NCI-H526 (cell line): ENCODE measurements at regions not wholly inside any gene's neighbourhood (a gene's known extent, or its start where the extent isn't known, plus 50 kb on each side); places are given as distances from the start of the nearest gene placed in this dataset.

Source experiments
- DNase-seq, 2 experiments: peaks; one replicate each; lab custom pipeline; 2025; lab: John Stamatoyannopoulos, UW

- DNase-seq: no peak
Observed at GRCh38 chr6:105764315-105764714, 321.8 kb upstream of the PRDM1 start.

DNA sequence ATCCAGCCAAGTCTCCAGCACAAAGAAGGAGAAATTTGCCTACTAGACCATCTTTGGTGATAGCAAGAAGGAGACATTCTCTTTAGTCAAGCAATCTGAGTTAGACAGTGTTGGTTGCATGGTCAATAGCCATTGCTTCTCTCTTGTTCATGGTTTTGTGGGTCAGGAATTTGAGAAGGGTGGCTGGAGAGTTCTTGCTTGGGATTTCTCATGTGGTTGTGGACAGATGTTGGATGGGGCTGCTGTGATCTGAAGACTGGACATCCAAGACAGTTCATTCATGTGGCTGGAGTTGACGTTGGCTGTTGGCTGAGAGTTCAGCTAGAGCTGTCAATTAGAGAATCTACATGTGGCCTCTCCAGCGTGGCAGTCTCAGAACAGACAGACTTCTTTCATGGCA, 322.3 kb upstream of the PRDM1 start:
- no peak for DNase-seq

- no peak for DNase-seq
Observed at GRCh38 chr6:105760746-105761145, 325.4 kb upstream of the PRDM1 start.

DNA sequence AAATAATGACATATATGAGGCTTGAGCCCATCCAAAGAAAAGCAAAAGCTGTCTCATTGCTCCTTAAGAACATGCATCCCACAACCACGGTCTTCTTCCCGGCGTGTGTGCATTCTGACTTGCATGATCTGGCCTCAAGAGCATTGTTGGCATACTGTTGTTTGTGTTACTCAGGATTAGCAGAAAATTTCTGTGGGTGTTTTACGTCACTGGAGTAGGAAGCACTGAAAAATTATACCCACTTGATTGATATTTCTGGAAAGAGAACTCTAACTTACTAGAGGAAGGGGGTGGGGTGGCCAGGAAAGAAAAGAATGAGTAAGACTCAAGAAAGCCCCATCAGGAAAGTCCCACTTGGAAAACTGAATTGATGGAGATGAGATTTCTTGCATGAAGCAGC, 326.2 kb upstream of the PRDM1 start:
- no peak for DNase-seq

- no peak for DNase-seq
Observed at GRCh38 chr6:105759015-105759414, 327.1 kb upstream of the PRDM1 start.

GRCh38 chr6:105757512-105758200, 328.5 kb upstream of the PRDM1 start:
- no peak for DNase-seq

DNA sequence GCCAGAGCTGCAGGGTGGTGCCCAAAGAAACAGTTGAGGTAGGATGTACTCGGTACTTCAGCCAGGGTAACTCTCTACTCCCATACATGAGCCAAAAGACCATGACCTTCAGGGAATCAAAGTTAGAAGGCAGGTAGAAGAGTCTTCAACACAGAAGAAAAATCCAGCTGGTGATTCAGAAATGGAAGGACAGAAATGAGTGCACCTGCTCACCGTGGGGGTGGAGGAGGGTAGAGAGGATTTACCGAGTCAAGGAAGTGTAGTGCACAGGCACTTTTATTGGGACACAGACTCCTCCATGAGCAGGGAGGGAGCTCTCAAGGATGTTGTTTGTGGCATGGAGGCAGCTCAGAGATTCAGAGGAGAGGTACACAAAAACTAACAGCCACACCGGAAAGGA, 330.3 kb upstream of the PRDM1 start:
- no peak for DNase-seq

DNA sequence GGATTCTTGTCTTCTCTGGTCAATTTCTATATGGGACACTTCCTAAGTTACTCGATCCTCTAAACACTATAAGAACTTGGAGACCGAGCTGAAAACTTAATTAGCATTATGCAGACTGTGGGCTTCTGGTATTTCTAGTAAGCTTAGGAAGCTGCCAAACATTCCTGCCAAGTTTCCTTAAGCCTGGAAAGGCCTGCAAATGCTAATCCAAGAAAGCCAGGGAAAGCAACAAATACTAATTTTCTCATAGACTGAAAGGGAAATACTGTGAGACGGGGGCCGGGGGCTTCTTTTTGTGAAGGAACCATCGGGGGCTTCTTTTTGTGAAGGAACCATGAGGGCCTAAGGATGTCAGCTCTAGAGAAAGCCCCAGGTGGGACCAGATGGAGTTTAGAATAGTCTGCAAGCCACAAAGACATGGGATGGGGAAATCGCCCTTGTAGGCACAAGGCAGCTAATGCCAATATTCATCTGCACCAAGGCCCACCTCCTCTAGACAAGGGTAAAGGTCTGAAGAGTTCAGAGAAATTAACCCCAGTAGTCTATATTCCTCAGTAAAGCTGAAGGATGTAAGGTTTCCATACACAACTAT, 332.4 kb upstream of the PRDM1 start:
- DNase-seq: no peak

DNA sequence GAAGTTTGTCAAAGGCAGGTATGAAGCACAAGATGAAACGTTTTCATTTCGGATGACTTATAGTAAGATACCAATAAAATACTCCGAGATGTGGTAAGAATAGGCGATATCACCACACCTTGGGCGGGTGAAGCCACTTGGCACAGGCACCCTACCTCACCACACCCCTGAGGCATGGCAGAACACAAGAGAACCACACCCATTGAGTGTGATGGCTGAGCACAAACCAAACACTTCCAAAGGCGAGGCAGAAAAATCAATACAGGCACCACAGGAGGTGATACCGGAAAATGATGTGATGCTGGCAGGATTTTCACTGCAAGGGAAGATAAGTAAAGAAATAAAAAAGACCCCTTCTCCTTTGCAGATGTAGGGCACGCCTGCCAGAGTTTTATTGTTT, 332.9 kb upstream of the PRDM1 start:
- no peak for DNase-seq

DNA sequence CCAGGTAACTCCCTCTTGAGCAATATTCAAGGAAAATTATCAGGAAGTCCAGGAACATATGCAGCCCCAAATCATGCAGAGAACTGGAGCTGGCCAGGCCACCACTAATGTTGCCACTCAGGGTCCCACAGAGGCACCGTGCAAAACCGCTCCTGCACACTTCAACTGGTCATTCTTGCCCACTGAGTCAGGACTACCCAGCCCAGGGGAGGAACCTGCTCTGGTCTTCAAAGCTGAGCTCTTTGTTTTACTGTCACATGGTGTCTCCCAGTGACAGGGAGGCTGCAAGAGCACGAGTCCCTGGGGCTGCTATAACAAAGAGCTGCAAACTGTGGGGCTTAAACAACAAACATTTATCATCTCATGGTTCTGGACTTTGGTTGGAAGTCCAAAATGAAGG, 336.0 kb upstream of the PRDM1 start:
- DNase-seq: no peak

DNA sequence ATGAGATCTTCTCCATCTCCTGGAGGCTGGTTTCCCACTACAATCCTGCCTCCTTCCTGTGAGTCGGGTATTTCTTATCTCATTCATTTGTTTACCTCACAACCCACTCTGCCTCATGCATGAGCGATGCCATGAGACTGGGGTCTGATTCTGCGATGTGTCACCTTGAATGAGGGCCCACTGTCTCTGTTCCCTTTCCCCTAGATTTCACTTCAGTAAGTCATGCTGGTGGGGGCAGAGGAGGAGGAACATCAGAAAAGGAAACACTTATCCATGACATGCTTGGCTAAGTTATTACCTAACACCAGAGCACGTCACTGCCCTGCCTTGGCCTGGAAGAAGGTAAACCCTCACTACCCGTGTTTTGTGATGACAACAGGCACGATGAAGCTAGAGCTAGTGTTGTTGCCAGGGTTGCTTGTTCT, 337.4 kb upstream of the PRDM1 start:
- DNase-seq: no peak

DNA sequence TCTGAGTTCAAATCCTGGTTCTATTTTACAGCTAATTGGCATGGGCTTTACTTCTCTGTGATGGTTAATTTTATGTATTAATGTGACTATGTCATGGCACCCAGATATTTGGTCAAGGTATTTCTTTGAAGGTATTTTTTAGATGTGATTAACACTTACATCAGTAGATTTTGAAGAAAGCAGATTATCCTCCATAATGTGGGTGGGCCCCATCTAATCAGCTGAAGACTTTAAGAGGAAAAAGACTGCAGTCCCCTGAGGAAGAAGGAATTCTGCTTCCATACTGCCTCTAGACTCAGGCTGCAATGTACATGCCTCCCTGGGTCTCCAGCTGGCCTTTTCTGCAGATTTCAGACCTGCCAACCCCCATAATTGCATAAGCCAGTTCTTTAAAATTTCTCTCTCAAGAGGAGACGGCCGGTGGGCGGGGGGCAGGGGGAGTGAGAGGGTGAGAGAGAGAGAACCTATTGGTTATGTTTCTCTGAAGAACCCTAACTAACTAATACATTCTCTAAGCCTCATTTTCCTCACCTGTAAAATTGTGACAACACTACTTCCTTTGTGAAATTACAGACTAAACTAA, 338.2 kb upstream of the PRDM1 start:
- no peak for DNase-seq

GRCh38 chr6:105746509-105746908, 339.6 kb upstream of the PRDM1 start:
- no peak for DNase-seq

- no peak for DNase-seq
Observed at GRCh38 chr6:105746130-105746505, 340.0 kb upstream of the PRDM1 start.

GRCh38 chr6:105745464-105746129, 340.5 kb upstream of the PRDM1 start:
- DNase-seq: no peak

- no peak for DNase-seq
Observed at GRCh38 chr6:105744815-105745214, 341.3 kb upstream of the PRDM1 start.

- no peak for DNase-seq
Observed at GRCh38 chr6:105740946-105741645, 338.2 kb upstream of the PREP start.

DNA sequence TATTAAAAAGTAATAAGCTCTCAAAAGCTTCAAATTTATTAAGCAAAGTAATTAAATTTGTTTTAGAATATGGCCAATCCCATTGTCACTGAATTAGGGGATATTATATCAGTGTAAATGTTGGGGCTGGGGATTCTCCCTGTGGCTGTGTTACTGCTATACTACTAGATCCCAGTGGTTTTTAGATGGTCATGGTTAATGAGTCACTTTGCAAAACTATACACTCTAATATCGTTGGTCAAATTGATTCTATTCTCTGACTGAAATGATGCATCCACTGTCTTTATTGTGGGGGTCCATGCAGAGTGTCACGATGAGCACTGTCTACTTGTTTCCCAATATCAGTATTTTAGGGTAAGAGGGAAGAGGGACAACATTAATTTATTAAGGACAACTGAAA, 336.9 kb upstream of the PREP start:
- DNase-seq: no peak

GRCh38 chr6:105733556-105734162, 330.8 kb upstream of the PREP start:
- DNase-seq: peak; percentile 26 to 40

GRCh38 chr6:105728995-105729394, 326.1 kb upstream of the PREP start:
- no peak for DNase-seq

DNA sequence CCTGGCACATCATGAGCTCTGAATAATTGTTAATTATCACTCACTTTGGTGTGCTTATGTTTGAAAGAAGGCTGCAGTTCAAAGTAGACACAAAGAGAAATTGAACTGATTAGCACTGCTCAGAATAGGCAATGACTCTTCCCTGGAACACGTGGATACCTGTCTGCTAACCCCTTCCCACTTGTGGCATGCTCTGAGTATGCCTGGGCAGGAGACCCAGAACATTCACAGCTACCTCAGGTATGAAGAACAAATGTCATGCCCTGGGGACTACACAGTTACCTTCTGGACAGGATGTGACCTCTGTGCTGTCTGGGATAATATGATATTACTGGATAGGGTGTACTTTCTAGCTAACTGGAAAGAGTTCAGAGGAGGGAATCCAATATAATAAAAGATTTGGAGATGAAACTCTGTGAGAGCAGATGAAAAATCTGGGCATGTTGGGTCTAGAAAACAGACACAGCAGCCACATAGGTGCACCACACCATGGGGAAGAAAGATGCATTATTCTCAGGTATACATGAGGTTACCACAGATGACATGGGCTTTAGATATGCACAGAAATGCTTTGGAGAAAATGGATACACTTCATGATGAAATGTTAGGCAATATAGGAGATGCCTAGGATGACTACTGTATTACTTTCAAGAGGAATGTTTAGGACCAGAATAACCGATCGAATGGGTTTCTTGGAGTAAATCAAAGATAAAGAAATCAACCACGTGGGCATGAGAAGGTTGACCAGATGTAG, 324.2 kb upstream of the PREP start:
- no peak for DNase-seq
